ENCODE measurements at regions not wholly inside any gene's neighbourhood (a gene's known extent, or its start where the extent isn't known, plus 50 kb on each side); places are given as distances from the start of the nearest gene placed in this dataset.

DNA sequence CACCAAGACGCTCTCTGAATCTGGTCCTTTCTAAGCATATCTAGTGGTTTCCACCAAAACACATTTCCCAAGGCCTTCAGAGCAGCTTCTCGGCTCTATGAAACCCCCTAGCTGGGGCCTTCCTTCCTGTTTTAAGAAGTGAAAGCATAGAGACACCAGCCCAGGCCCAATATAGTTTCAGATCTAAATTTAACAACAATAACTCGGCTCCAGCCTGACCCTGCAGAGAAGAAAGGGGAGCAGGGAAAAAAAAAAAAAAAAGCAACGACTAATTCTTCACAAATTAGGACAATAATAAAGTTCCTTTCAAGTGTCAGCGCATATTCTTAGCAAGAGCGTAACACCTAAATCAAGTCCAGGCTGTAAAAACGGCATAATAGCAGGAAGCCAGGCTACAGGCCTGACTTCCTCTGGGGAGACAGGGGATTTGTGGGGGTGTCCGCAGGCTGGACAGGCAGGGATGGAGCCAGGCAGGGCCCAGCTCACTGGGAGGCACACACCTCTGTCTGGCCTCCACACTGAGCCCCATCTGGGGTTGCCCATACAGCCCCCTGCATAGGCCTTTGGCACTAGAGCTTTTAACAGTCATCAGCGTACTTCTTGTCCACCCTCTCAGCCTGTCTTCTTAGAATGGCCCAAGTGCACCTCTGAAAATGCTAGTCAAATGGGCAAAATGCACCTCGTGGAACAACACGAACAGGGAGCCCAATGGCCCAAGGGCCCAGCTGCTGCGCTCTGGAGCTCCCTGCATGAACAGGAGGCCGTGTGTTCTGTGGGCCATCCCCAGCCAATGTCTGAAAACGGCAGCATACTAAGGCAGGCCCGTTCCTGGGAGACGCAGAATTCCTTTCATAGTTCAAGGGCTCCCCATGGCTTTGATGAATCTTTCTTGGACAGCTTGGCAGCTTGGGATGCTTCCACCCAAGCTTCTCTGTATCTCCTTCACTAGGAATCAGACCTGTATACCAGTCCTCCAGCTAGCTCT, 772.9 kb downstream of the MED13L start:
- H3K9me3 Mint-ChIP-seq: peaks cover 0 to 20% (median 6%) of the 10 kb centered on the region in 5 donors
- H3K27ac ChIP-seq (ENCODE audit: low read depth, low read length): no peak overlapping the region
- H3K27me3 Mint-ChIP-seq: no peaks in the 10 kb centered on the region
- H3K9me3 ChIP-seq (ENCODE audit: low read length): no peaks in the 10 kb centered on the region
- H3K4me1 Mint-ChIP-seq: peaks cover 0 to 5% (median 0%) of the 10 kb centered on the region in 3 donors
- POLR2A ChIA-PET: no interaction called here
- CTCF ChIA-PET: interaction anchor here (1.2 kb wide), 1 partner anchor 14 kb away, joined by 4 read pairs; no protein-coding TSS in a partner anchor
- H3K36me3 Mint-ChIP-seq: no peaks in the 10 kb centered on the region
- peak overlapping the region in 1 of 7 donors; percentile 15 for H3K4me3 Mint-ChIP-seq
- H3K36me3 ChIP-seq (ENCODE audit: insufficient read depth, low read length): no peaks in the 10 kb centered on the region
- peak overlapping the region in 1 of 8 donors; percentile 58 for H3K27ac Mint-ChIP-seq
- no peaks in the 10 kb centered on the region for H3K27me3 ChIP-seq (ENCODE audit: insufficient read depth, low read length, poor library complexity, severe bottlenecking)
- H3K4me1 ChIP-seq (ENCODE audit: insufficient read depth, low read length): no peaks in the 10 kb centered on the region
- DNase-seq: no peak
- H3K4me3 ChIP-seq (ENCODE audit: low read length): no peak overlapping the region

GRCh38 chr12:115500872-115501271, 776.6 kb downstream of the MED13L start:
- H3K4me3 Mint-ChIP-seq: no peak overlapping the region
- no peak overlapping the region for H3K27ac Mint-ChIP-seq
- peaks cover 0 to 5% (median 0%) of the 10 kb centered on the region in 3 donors for H3K4me1 Mint-ChIP-seq
- no peaks in the 10 kb centered on the region for H3K36me3 Mint-ChIP-seq
- no peak overlapping the region for H3K4me3 ChIP-seq (ENCODE audit: low read length)
- H3K36me3 ChIP-seq (ENCODE audit: insufficient read depth, low read length): no peaks in the 10 kb centered on the region
- no peaks in the 10 kb centered on the region for H3K9me3 ChIP-seq (ENCODE audit: low read length)
- no peaks in the 10 kb centered on the region for H3K27me3 Mint-ChIP-seq
- ChIA-PET CTCF (no interaction called here), POLR2A (no interaction called here)
- peaks cover 0 to 16% (median 2%) of the 10 kb centered on the region in 5 donors for H3K9me3 Mint-ChIP-seq
- H3K4me1 ChIP-seq (ENCODE audit: insufficient read depth, low read length): no peaks in the 10 kb centered on the region
- no peaks in the 10 kb centered on the region for H3K27me3 ChIP-seq (ENCODE audit: insufficient read depth, low read length, poor library complexity, severe bottlenecking)
- H3K27ac ChIP-seq (ENCODE audit: low read depth, low read length): no peak overlapping the region
- no peak for DNase-seq

GRCh38 chr12:115495300-115495699, 782.2 kb downstream of the MED13L start:
- no peak for DNase-seq
- Histone ChIP-seq H3K27ac (ENCODE audit: low read depth, low read length) (no peak overlapping the region), H3K9me3 (ENCODE audit: low read length) (no peaks in the 10 kb centered on the region), H3K27me3 (ENCODE audit: insufficient read depth, low read length, poor library complexity, severe bottlenecking) (no peaks in the 10 kb centered on the region), H3K4me3 (ENCODE audit: low read length) (no peak overlapping the region), H3K36me3 (ENCODE audit: insufficient read depth, low read length) (no peaks in the 10 kb centered on the region), H3K4me1 (ENCODE audit: insufficient read depth, low read length) (no peaks in the 10 kb centered on the region)
- Mint-ChIP-seq H3K4me1 (no peaks in the 10 kb centered on the region), H3K27me3 (no peaks in the 10 kb centered on the region), H3K4me3 (no peak overlapping the region), H3K27ac (no peak overlapping the region), H3K36me3 (no peaks in the 10 kb centered on the region), H3K9me3 (peaks cover 0 to 9% (median 5%) of the 10 kb centered on the region in 5 donors)
- CTCF ChIA-PET: no interaction called here
- POLR2A ChIA-PET: no interaction called here

DNA sequence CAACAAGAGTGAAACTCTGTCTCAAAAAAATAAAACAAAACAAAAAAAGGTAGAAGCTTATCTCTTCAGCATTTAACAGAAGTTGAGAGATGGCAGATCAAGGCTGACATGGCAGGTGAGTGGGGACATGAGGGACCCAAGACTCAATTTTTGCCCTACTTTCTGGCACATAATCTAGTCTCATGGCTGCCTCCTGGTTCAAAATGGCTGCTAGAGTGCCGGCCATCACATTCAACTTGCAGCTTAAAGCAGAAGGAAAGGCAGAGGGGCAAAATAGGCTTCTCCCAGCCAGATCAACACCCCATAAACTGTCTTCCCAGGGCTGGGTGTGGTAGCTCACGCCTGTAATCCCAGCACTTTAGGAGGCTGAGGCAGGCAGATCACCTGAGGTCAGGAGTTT, 784.9 kb downstream of the MED13L start:
- no peaks in the 10 kb centered on the region for H3K36me3 Mint-ChIP-seq
- peaks cover 0 to 1% of the 10 kb centered on the region in 2 donors for H3K27me3 Mint-ChIP-seq
- no peaks in the 10 kb centered on the region for H3K36me3 ChIP-seq (ENCODE audit: insufficient read depth, low read length)
- POLR2A ChIA-PET: no interaction called here
- H3K9me3 ChIP-seq (ENCODE audit: low read length): no peaks in the 10 kb centered on the region
- no peaks in the 10 kb centered on the region for H3K27me3 ChIP-seq (ENCODE audit: insufficient read depth, low read length, poor library complexity, severe bottlenecking)
- H3K4me1 ChIP-seq (ENCODE audit: insufficient read depth, low read length): no peaks in the 10 kb centered on the region
- peaks cover 0 to 10% (median 5%) of the 10 kb centered on the region in 5 donors for H3K9me3 Mint-ChIP-seq
- H3K4me3 Mint-ChIP-seq: no peak overlapping the region
- H3K27ac Mint-ChIP-seq: no peak overlapping the region
- H3K4me3 ChIP-seq (ENCODE audit: low read length): no peak overlapping the region
- no peaks in the 10 kb centered on the region for H3K4me1 Mint-ChIP-seq
- no peak for DNase-seq
- CTCF ChIA-PET: no interaction called here
- no peak overlapping the region for H3K27ac ChIP-seq (ENCODE audit: low read depth, low read length)

GRCh38 chr12:115491511-115492250, 785.8 kb downstream of the MED13L start:
- Mint-ChIP-seq H3K4me3 (no peak overlapping the region), H3K9me3 (peaks cover 0 to 10% (median 5%) of the 10 kb centered on the region in 5 donors), H3K27me3 (peaks cover 0 to 1% of the 10 kb centered on the region in 2 donors), H3K36me3 (no peaks in the 10 kb centered on the region), H3K27ac (no peak overlapping the region), H3K4me1 (no peaks in the 10 kb centered on the region)
- CTCF ChIA-PET: no interaction called here
- POLR2A ChIA-PET: no interaction called here
- H3K4me1 ChIP-seq (ENCODE audit: insufficient read depth, low read length): no peaks in the 10 kb centered on the region
- H3K36me3 ChIP-seq (ENCODE audit: insufficient read depth, low read length): no peaks in the 10 kb centered on the region
- H3K27me3 ChIP-seq (ENCODE audit: insufficient read depth, low read length, poor library complexity, severe bottlenecking): no peaks in the 10 kb centered on the region
- no peak overlapping the region for H3K4me3 ChIP-seq (ENCODE audit: low read length)
- DNase-seq: no peak
- H3K9me3 ChIP-seq (ENCODE audit: low read length): no peaks in the 10 kb centered on the region
- no peak overlapping the region for H3K27ac ChIP-seq (ENCODE audit: low read depth, low read length)

- Mint-ChIP-seq H3K4me1 (no peaks in the 10 kb centered on the region), H3K36me3 (no peaks in the 10 kb centered on the region), H3K4me3 (no peak overlapping the region), H3K9me3 (peaks cover 0 to 21% (median 6%) of the 10 kb centered on the region in 5 donors), H3K27me3 (peaks cover 0 to 1% of the 10 kb centered on the region in 2 donors), H3K27ac (no peak overlapping the region)
- ChIA-PET CTCF (no interaction called here), POLR2A (no interaction called here)
- Histone ChIP-seq H3K4me1 (ENCODE audit: insufficient read depth, low read length) (no peaks in the 10 kb centered on the region), H3K27ac (ENCODE audit: low read depth, low read length) (no peak overlapping the region), H3K27me3 (ENCODE audit: insufficient read depth, low read length, poor library complexity, severe bottlenecking) (no peaks in the 10 kb centered on the region), H3K36me3 (ENCODE audit: insufficient read depth, low read length) (no peaks in the 10 kb centered on the region), H3K9me3 (ENCODE audit: low read length) (no peaks in the 10 kb centered on the region), H3K4me3 (ENCODE audit: low read length) (no peak overlapping the region)
- no peak for DNase-seq
Measured at GRCh38 chr12:115489253-115489652, 788.2 kb downstream of the MED13L start.

- Histone ChIP-seq H3K4me3 (ENCODE audit: low read length) (no peak overlapping the region), H3K36me3 (ENCODE audit: insufficient read depth, low read length) (no peaks in the 10 kb centered on the region), H3K4me1 (ENCODE audit: insufficient read depth, low read length) (no peaks in the 10 kb centered on the region), H3K9me3 (ENCODE audit: low read length) (no peaks in the 10 kb centered on the region), H3K27me3 (ENCODE audit: insufficient read depth, low read length, poor library complexity, severe bottlenecking) (no peaks in the 10 kb centered on the region), H3K27ac (ENCODE audit: low read depth, low read length) (no peak overlapping the region)
- DNase-seq: no peak
- Mint-ChIP-seq H3K27me3 (peaks cover 0 to 3% of the 10 kb centered on the region in 2 donors), H3K9me3 (peaks cover 0 to 23% (median 4%) of the 10 kb centered on the region in 5 donors), H3K4me1 (no peaks in the 10 kb centered on the region), H3K27ac (no peak overlapping the region), H3K36me3 (no peaks in the 10 kb centered on the region), H3K4me3 (no peak overlapping the region)
- CTCF ChIA-PET: no interaction called here
- POLR2A ChIA-PET: no interaction called here
Measured at GRCh38 chr12:115485967-115486366, 791.5 kb downstream of the MED13L start.

DNA sequence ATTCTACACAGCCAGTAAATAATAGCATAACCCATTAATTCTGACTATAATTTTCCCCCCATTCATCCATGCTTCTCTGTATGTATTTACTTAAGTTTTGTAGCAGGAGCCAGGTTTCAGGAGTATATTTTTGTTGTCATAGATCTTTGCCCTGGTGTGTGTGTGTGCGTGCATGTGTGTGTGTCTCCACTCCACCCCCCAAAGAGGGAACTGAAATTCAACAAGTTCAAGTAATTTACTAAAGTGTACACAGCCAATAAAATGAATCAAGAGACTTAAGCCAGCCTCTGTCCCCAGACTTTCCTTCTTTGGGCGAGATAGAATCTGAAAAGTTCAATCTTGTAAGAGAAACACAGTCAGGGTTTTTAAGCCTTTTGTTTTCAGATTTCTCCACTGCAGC, 792.0 kb downstream of the MED13L start:
- H3K9me3 ChIP-seq (ENCODE audit: low read length): no peaks in the 10 kb centered on the region
- Mint-ChIP-seq H3K4me1 (no peaks in the 10 kb centered on the region), H3K4me3 (no peak overlapping the region), H3K27ac (no peak overlapping the region), H3K36me3 (no peaks in the 10 kb centered on the region), H3K27me3 (peaks cover 0 to 3% of the 10 kb centered on the region in 2 donors), H3K9me3 (peaks cover 3 to 23% (median 6%) of the 10 kb centered on the region in 5 donors)
- no peaks in the 10 kb centered on the region for H3K36me3 ChIP-seq (ENCODE audit: insufficient read depth, low read length)
- ChIA-PET CTCF (no interaction called here), POLR2A (no interaction called here)
- no peak overlapping the region for H3K4me3 ChIP-seq (ENCODE audit: low read length)
- no peaks in the 10 kb centered on the region for H3K27me3 ChIP-seq (ENCODE audit: insufficient read depth, low read length, poor library complexity, severe bottlenecking)
- no peaks in the 10 kb centered on the region for H3K4me1 ChIP-seq (ENCODE audit: insufficient read depth, low read length)
- no peak for DNase-seq
- no peak overlapping the region for H3K27ac ChIP-seq (ENCODE audit: low read depth, low read length)

All from CD8-positive, alpha-beta memory T cell (primary cell).